Stimulated activated CD8-positive, alpha-beta memory T cell treated with anti-CD3 and anti-CD28 coated beads, Interleukin-2, amount 100 ng/mL, for 1 hour (primary cell): ENCODE measurements at regions not wholly inside any gene's neighbourhood (a gene's known extent, or its start where the extent isn't known, plus 50 kb on each side); places are given as distances from the start of the nearest gene placed in this dataset.
"Not testable (repeated sequence)": the region's sequence is repeated elsewhere in the genome, so short reads cannot be mapped to it uniquely, and the experiment has no call there.

Experiments used
- DNase-seq, 2 donors: peaks; one replicate each; pipeline ENCODE4 v3.0.0-alpha.2; 2020; ENCODE audit warnings: low read depth in 2 of 2

DNA sequence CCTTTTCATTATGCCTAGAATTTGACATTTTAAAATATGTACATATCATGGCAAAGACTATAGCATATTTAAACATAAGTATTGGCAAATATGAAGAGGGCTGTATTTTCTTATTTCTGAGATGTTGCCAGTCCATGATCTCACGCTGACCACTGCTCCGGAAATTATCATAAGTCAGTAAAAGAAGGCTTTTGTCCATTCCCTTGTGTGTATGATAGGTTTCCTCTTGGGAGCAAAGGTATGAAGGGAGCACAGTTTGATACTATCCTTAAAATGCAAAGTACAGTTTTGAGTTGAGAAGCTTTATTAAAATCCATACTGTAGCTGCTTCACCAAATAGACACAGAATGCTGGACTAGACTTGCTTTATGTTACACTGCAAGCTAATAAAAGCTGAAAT is 52.6 kb upstream of the AGA start:
- no peak for DNase-seq

DNA sequence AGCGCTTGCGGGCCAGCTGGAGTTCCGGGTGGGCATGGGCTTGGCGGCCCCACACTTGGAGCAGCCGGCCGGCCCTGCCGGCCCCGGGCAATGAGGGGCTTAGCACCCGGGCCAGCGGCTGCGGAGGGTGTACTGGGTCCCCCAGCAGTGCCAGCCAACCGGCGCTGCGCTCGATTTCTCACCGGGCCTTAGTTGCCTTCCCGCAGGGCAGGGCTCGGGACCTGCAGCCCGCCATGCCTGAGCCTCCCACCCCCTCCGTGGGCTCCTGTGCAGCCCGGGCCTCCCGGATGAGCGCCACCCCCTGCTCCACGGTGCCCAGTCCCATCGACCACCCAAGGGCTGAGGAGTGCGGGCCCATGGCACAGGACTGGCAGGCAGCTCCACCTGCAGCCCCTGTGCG is 53.4 kb upstream of the AGA start:
- not testable (repeated sequence) for DNase-seq

DNA sequence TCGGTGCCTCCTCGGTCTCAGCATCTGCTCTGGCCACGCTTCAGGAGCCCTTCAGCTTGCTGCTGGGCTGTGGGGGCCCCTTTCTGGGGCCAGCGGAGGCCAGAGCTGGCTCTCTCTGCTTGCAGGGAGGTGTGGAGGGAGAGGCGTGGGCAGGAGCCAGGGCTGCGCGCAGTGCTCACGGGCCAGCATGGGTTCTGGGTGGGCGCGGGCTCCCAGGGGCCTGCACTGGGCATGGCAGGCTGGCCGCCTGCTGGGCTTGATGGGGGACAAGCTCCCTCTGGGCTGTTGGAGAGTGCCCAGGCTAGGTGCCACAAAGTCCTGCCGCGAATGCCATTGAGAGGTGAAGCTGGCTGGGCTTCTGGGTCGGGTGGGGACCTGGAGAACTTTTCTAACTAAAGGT is 57.3 kb upstream of the AGA start:
- DNase-seq, result no peak

GRCh38 chr4:177505171-177505615 is 63.0 kb upstream of the AGA start:
- DNase-seq, result no peak

GRCh38 chr4:177508662-177509061 is 66.4 kb upstream of the AGA start:
- no peak for DNase-seq

GRCh38 chr4:177509226-177509745 is 67.0 kb upstream of the AGA start:
- no peak for DNase-seq

GRCh38 chr4:177511611-177512010 is 69.4 kb upstream of the AGA start:
- DNase-seq, result no peak

DNA sequence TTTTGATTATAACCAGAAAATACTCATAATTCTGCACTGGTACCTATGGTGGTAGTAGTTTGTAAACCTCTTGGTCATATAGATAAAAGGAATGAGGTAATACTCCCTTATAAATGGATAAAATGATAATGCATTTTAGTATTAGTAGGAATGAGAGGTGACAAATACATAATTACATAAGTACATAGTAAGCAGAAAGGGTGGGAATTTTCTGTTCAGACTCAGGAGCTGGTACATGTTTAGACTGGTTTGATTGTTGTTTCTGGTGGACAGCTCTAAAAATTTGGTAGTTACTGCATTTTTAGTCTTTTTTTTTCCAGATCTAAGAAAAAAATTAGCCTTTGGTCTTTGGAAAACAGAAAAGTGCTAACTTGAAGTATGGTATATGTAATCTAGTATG is 70.4 kb upstream of the AGA start:
- DNase-seq, result no peak

DNA sequence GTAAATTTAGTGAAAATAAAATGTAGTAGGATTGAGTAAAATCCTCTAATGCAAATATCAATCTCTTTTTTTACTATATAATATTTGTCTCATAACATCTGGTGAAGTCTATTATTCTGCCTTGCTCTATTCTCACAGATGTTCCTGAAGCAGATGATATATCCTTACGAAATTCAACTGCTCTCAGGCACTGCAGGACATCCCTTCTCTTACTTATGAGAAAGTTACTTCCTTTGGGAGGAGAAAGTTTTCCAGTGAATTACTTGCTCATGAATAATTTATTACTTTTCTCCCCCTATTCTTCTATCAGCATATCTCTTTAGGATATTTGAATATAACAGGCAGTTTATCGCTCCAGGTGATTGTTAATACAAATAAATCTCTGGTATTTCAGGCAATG is 75.6 kb upstream of the AGA start:
- DNase-seq, result no peak

DNA sequence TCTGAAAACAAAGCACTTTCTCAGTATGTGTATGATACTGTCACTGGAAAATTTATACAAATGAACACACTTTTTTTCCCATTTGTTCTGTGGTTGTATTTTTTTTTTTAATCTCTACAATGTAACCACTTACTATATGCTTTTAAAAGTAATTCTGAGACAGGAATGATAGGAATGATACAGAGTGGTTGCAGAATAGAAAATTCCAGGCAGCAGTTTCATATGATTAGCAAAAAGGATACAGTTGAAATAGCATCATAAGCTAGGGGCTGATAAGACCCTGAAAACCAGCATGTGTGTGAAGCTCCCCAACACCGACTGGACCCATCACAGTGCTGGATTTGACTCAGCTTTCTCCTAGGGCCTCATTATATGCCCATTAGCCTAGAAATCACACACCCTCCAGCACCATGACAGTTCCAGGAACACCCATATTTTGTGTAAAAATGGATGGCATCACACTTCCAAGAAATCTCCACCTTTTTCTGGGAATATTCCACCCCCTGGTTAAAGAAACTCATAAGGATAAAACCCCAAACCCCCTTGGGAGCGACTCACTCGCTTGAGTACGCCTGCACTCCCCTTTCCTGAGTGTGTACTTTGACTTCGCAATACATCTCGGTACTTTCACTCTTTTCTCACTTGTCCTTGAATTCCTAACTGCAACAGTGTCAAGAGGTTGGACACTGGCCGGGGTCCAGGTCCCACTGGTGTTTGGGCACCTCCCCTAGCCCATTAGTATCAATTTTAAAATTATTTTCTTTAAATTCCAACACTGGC is 77.4 kb upstream of the AGA start:
- DNase-seq, result no peak

DNA sequence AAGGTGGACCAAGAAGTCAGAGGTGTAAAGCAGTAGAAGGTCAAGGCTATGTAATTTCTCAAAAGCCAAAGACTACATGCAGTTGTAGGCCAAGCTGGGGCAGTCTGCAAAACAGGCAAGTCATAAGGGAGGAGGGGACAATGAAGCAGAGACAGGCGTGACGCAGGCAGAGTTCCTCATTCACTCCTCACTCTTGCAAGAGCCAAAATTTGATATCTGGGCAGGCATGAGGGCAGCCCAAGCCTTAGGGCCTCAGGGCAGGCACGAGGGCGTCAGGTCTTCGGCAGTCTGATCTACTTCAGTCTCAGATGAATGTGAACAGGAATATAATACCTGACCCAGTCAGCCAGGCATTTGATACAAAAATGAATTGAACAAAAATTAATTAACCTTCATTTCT is 86.4 kb upstream of the AGA start:
- DNase-seq, result no peak

GRCh38 chr4:177530561-177530960 is 88.3 kb upstream of the AGA start:
- no peak for DNase-seq

DNA sequence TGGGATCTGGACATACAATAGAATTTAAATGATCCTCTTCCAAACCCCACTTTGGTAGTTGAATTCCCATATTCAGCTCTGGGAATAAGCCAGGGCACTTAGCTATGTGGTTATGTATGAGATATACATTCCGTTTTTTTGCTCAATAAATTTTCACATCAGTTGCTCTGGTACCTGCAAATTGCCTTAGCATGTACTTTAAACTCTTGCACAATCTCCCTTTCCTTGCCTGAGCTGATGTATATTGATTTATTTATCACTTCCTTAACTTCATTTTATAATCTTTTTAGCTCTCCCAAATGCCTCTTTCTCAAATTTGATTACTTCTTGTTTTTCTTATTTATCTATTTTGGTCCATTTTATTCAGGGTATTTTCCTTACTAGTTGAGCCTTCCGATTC is 90.1 kb upstream of the AGA start:
- DNase-seq, result no peak

- not testable (repeated sequence) for DNase-seq
Observed at GRCh38 chr4:177534841-177535240, 92.6 kb upstream of the AGA start.

GRCh38 chr4:177546745-177547144 is 104.5 kb upstream of the AGA start:
- DNase-seq, result no peak

DNA sequence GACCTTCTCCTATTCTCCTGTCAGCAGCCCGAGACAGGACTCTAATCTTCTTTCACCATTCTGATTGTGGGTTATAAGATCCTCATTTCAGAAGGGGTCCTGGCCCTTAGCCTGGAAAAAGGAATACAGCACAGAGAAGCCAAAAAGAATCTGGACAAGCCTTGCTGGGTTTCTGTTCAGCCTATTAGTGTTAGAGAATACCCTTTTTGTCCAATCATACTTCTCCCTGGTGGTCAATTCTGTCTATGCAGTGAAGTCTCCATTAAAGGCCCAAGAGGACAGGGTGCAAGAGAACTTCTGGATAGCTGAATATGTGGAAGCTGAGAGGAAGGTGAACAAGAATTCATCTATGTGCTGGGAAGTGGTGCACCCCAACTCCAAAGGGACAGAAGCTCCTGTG is 105.7 kb upstream of the AGA start:
- no peak for DNase-seq

DNA sequence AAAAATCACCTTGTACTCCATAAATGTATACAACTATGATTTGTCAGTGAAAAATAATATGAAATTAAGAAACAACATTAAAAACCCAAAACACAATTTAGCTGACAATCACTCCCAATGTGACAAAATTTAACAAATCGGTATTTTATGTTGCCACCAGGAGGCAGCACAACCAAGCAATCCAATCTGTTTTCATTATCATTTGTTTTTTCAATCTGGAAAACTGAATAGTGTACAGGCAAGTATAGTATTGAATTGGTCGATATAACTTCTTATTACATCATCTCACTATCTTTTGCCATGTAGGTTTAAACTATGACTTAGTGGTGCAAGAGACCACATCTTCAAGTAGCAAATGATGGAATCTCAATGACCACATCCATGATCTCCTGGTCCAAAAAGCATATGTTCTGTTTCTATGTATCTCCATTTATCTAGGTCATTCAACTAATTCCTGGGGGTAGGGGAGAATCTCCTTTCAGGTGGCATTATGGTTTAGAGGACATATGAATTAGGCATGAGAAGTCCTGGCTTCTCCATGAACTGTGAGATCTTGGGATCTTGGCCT is 112.9 kb upstream of the AGA start:
- DNase-seq, result no peak

DNA sequence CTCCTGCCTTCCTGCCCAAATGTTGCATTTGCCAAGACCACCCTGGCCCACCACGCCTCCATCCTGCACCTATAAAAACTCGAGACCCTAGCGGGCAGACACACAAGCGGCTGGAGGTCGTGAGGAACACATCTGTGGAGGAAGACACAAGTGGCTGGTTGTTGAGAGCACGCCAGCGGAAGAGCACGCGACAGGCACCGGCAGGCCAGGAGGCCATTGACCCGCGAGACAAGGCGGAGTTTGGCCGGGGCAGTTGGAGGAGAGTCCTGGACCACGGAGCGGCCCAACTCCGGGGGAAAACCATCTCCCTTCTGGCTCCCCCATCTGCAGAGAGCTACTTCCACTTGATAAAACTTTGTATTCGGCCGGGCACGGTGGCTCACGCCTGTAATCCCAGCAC is 115.2 kb upstream of the AGA start:
- no peak for DNase-seq

GRCh38 chr4:177558995-177559394 is 116.8 kb upstream of the AGA start:
- no peak for DNase-seq

- DNase-seq, result no peak
Observed at GRCh38 chr4:177562163-177562562, 119.9 kb upstream of the AGA start.

DNA sequence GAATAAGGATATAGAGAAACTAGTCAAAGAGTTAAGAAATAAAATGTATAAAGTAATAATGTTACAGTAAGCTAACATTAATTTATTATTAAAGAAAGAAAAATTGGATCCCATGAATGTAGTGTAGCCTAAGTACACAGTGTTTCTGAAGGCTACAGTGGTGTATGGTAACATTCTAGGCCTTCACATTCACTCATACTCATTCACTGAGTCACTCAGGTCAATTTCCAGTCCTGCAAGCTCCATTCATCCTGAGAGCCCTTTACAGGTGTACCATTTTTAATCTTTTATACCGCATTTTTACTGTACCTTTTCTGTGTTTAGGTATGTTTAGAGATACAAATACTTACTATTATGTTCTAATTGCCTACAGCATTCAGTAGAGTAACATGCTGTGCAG is 120.6 kb upstream of the AGA start:
- no peak for DNase-seq

DNA sequence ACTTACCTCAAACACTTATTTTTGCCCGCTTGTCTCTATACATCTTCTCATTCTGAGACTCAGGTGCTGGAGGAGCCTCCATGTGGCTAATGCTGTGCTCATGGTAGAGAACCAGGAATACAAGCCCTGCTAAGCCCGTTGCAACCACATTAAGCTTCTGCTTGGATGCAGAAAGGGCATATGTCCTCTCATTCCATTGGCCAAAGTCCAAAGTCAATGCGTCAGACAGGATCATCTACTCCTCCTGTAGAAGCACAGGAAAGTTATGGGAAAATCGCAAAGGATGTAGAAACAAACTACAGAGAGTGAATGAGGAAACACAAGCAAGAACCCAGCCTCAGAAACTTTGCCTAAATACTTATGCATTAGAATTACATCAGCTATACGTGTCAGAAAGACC is 124.5 kb upstream of the AGA start:
- DNase-seq, result no peak

DNA sequence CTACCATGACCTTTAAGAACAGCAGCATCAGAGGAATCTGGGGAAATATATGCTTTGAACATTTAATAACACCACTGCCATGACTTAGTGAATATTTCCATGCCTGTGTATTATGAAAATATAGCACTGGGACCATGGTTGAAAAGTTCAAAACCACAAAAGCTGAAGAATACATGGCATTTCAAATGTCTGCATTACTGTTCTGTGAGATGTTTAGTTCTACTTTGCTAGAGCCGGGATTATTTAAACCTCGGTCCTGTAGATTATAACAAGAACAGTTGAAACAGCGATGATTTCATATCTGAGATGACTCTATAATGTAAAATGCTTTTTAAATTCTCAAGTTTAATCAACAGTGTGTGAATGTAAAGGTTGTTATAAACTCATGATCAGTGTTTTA is 126.7 kb upstream of the AGA start:
- no peak for DNase-seq

- DNase-seq, result no peak
Observed at GRCh38 chr4:177569434-177569833, 127.2 kb upstream of the AGA start.
